HG03159 (cell line): ENCODE measurements at regions not wholly inside any gene's neighbourhood (a gene's known extent, or its start where the extent isn't known, plus 50 kb on each side); places are given as distances from the start of the nearest gene placed in this dataset.
"Not testable (repeated sequence)": the region's sequence is repeated elsewhere in the genome, so short reads cannot be mapped to it uniquely, and the experiment has no call there.

ENCODE experiments used
- ATAC-seq: cut with Tn5 transposase; IDR thresholded peaks from one replicate; pipeline ENCODE4 v1.9.1; 2021; ENCODE audit warnings: mild to moderate bottlenecking, moderate library complexity; ENCODE audit not compliant: unreplicated experiment

DNA sequence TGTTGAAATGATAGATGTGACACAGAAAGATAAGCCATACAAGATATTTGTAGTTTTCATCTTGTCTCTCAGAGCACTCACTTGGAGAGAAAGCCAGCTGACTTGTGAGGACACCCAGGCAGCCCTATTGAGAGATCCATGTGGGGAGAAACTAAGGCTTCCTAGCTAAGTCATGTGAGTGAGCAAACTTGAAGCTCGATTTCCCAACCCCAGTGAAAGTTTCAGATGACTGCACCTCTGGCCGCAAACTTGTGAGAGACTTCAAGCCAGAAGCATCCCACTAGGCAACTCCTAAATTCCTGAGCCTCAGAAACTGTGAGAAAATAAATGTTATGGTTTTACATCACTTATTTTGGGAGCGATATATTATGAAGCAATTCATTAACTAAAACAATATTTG, 832.3 kb downstream of the LTN1 start:
- no peak for ATAC-seq

DNA sequence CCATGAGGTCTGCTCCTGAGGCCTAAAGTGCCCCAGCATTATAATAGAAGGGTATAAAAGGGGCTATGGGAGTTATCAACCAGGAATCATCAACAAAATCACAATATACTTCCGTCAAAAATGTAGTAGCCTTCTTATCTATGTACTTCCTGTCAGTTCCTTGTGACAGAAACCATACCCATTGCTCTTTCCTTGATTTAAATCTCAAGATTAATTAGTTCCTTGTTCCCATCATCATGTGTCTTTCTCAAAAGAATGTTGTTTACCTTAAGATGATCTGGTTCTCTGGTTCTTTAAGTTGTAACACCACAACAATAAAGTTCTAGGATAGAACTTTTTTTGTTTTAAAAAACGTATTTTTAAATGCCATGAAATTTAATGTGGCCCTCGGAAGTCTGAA, 833.3 kb downstream of the LTN1 start:
- ATAC-seq, result no peak

DNA sequence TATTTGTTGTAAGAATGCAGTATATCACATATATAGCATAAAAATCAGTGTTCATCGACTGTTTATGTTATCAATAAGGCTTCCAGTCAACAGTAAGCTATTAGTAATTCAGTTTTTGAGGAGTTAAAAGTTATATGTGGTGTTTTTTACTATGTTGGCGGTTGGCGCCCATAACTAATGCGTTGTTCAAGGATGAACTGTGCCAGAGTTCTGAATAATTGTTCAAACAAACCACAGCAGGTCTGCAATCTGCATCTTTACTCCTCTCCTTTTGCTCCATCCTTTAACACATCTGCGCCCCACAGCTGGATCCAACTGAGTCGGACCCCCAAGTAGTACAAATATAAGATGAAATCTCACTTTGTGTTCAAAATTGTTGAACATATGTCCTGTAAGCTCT, 836.1 kb downstream of the LTN1 start:
- ATAC-seq, result no peak

DNA sequence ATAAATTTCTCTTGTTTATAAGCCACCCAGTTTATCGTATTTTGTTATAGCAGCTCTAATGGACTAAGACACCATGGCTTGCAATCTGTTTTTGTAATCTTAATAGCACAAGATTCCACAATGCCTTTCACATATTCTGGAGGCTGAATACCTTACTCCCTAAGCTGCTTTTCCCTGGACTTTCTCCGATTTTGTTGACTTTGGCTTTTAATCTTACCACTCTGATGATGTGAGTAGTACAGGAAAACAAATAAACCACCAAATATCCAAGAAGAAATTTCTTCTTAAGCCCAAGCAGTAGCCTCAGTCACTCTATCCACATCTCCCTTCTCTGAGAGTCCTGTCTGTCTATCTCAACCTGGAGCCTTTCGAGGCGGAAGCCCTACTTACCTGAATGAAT, 838.6 kb downstream of the LTN1 start:
- no peak for ATAC-seq

DNA sequence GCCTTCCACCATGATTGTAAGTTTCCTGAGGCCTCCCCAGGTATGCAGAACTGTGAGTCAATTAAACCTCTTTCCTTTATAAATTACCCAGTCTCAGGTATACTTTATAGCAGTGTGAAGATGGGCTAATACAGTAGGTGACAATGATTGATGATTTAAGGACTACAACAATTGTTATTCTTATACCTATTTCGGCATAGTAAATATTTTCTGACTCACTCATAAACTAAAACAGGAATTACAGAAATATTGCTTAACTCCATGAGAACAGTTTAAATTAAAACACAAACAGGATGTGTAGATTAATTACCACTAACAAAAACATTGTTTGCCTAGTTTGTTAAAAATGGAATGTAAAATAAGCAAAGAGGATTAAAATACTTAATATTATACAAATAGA, 839.9 kb downstream of the LTN1 start:
- ATAC-seq, result no peak

DNA sequence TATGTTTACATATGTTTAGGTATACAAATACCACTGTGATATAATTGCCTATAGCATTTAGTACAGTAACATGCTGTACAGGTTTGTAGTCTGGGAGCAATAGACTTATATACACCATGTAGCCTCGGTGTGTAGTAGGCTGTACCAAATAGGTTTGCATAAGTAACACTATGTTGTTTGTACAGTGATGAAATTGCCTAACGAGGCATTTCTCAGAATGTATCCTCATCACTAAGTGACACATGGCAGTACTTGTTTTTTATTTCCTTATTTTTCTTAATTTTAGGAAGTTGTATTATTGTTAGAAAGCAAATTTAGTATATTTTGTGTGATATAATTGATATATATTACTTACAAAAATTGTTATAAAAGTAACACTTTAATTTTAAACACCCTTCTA, 840.9 kb downstream of the LTN1 start:
- ATAC-seq, result no peak

DNA sequence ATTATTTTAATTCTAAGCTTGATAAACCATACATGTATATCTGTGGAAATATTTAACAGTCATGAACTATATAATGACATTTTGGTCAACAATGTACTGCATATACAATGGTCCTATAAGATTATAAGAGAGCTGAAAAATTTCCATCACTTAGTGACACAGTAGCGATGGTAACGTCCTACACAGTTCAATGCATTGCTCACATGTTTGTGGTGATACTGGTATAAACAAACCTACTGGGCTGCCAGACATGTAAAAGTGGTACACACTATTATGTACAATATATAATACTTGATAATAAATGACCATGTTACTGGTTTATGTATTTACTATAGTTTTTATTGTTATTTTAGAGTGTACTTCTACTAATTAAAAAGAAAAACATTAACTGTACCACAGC, 841.9 kb downstream of the LTN1 start:
- ATAC-seq, result no peak

DNA sequence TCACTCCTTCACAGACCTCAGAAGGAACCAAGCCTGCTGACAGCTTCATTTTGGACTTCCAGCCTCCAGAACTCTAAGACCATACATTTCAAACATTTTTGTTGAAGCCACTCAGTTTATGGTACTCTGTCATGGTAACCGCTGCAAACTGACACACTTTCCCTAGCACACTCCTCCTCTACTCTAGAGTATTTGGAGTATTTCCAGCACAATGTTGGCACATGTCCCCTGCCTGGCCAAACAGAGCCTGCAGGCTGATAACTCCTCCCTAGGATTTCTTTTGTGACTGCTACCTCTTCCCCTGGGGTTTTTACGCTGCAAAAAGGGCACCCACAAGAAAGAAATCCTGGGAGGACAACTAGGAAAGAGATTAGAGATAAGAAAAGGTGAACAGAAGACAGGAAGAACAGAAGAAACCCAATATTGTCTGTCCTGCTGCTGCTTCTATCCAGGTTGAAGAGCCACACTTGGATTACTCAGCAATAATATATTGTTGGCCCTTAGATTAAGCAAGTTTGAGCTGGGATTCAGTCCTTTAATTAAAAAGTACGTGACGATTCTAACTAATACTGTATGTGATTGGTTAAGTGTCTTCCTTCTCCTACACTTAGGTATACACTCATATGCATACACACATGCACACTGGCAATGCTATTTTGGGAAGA, 844.1 kb downstream of the LTN1 start:
- no peak for ATAC-seq

DNA sequence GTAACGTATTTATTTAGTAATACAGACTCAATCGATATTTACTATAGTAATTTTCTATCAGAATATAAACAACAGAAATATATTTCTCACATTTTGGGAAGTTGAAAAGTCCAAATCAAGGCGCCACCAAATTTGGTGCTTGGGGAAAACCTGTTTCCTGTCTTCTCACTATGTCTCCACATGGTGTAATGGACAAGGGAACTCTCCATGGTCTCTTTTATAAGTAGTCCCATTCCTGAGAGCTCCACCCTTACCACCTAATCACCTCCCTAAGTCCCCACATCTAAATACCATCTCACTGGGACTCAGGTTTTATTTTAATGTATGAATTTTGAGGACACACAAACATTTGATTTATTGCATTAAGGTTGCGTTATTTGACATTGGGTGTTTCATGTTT, 848.0 kb downstream of the LTN1 start:
- no peak for ATAC-seq

DNA sequence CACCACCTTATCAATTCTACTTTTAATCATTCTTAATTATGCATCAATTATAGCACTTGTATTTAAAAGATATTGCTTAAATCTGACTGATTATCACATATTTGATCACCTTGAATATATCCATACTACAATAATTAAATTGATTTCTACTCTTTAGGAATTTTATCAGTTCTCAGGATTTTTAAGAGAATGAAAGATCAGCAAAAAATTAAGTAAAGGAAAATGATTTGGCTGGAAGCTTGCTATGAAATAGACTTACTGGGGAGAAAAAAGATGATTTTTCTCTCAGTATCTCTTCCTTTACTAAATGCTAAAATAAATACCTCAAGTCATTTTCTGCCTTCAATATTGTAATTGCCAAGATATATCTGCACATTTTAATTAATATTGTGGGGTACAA, 848.6 kb downstream of the LTN1 start:
- ATAC-seq, result no peak

DNA sequence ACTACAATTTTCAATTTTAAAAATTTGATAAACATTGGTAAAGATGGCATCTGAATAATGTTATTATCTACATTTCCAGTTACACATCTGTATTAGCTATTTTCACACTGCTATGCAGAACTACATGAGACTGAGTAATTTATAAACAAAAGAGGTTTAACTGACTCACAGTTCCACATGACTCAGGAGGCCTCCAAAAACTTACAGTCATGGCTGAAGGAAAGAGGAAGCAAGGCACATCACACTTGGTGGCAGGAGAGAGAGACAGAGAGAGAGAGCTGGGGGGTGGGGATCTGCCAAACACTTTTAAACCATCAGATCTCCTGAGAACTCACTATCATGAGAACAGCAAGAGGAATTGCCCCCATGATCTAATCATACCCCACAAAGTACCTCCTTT, 850.0 kb downstream of the LTN1 start:
- no peak for ATAC-seq

DNA sequence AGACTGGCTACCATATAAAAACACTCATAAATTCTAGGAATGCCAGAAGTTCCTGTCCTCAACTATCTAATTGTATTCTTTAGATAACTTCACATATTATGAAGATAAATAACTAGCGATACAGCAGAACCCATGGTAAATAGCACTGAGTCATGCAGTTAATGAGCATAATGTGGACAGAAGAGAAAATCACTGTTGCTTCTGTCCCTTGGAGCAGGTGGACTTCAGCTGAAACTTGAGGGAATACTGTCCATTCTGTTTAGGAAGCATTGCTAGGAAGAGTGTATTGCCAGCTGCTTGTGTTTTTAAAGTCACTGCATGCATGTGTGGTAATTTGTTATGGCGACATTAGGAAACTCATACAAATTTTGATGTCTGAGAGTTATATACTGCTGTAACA, 854.4 kb downstream of the LTN1 start:
- ATAC-seq, result no peak

DNA sequence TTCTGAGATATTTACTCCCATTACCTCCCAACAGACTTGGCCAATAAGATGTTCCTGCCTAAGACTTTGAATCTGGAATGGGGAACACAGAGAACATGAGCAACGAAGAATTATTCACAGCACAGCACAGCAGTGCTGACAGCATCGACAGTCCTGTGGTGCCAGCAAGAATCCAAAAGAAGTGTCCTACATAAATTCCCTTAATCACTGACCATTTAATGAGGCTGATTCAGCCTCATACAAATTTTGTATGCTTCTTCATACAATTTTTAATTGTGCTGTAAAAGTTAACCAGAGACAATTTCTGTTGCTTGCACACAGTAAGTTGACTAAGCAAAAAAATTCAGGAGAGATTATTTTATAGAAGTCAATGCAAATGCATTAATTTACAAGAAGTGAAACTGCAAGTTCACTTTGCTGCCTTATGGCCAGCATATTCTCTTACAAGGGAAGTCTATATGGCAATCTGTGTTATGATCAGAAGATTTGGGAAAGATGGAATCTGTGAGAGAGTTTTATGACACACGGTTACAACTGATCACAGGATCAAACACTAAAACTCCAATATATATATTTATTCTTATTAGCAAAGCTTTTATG, 855.9 kb downstream of the LTN1 start:
- ATAC-seq, result no peak

DNA sequence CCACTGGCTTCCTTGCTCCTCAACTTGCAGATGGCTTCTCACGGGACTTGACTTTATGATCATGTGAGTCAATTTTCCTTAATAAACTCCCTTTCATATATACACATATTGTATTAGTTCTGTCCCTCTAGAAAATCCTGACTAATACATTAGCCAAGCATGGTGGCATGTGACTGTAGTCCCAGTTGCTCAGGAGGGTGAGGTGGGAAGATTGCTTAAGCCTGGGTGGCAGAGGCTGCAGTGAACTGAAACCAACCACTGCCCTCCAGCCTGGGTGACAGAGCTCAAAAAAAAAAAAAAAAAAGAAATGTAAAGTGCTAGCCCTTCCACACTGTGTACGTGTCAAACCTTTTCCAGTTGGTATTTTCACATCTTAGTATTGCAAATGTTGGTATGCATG, 857.0 kb downstream of the LTN1 start:
- ATAC-seq, result no peak

DNA sequence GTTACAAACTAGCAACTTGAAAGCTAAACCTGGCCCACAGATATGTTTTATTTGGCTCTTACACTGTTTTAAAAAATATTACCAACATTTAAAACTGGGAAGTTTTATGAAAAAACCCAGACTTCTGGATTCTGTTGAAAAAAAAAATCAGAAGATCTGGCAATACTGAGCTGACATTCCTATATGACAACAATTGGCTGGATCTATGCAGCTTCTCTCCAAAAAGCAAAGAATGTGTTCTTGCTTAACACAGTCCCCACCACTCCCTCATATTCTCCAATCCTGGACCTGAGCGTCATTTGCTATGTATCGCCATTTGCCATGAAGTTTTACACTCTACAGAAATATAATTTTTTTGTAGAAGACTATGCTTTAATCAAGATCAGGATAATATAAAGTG, 859.6 kb downstream of the LTN1 start:
- no peak for ATAC-seq

DNA sequence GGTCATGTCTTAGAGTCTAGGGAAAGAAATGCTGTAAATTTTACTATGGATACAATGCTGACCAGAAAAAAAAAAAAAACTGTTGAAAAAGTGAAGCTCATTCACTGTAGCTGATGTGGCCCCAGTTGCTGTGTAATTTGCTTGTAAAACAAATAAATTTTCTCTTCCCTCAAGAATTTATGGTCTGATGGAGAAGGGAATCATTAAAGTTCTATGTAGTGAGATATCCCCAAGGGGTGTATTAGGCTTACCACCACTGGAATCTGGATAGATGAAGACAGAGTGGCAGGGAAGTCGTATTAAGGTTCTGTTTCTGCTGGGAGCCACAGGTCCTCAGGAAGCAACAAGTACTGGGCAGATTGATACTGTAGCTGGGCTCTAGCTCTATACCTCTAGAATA, 860.0 kb downstream of the LTN1 start:
- ATAC-seq, result no peak

DNA sequence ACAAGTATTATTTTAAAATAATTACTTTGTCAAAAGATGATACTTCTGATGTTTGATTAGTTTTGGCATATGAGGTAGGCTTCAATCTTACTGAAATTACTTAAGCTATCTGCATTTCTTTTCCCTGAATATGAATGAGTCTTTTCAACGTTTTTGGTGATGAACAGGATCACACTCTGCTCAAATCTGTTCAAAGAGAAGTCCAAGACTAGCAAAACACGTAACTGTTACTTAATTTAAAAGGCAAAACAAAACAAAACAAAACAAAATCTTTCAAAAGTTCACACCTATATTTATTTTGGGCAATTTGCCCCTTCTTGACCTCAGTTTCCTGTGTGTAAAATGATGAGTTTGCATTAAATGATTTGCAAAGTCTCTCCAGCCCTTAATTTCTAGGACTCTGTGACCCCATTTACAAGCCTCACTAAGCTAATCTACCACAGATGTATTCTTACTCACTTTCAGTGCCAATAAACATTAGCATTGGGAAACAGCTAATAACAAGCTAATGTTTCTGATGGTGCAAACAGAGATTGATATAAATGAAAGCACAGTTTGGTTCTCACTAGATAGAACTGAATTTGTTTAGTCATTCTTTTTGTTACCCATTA, 865.4 kb downstream of the LTN1 start:
- ATAC-seq, result no peak

DNA sequence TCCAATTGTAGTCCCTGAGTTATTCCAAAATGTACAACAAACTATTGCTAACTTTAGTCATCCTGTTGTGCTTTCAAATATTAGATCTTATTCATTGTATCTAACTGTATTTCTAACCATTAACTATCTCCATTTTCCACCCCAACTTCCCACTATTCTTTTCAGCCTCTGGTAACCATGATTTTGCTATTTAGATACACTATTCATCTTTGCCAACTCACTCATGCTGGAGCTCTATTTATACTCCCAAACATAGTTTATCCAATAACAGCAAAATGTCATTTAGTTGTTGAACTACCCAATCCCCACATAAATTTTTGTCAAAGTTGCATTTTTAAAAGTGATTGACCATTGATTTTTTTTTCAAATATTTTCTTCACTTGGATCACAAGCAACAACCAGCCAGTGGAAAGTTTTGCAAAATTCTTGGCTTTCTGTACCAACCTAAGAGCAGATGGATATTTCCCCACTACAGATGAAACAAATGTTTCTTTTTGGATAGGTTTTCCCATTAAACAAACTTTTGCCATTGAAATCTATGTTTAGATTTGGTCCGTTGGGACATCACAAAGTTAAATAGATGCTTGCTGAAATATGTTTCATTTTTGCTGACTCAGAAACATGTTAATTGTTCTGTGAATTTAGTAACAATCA, 866.0 kb downstream of the LTN1 start:
- ATAC-seq, result no peak

DNA sequence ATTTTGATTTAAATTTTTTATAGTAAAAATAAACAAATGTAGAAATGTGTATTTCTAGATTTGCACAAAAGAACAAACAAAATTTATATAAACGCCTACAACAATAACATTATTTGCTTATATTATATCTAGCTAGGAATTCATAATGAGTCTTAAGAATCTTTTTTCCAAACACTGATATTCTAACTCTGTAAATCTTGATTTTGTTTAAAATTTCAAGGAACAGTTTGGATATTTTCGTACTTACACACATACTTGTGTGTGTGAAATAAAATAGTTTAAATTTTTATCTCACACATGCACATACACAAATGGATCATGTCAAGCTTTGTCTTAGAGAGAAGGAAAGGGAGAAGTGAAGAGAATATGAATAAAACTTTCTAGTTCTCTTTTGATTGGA, 868.1 kb downstream of the LTN1 start:
- no peak for ATAC-seq

DNA sequence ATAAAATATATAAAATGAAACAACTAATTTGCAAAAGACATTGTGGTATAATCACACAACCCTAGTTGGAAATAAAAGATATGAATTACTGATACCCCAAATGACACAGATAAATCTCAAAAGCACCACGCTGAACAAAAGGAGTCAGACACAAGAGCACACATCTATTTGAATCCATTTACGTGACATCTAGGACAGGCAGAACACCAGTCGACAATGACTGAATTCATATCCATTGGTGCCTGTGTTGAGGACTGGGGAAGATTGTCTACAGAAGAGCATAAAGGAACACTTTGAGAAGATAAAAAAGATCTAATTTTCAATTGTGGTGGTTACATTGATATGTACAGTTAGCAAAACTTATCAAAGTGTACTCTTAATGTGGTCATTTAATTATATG, 874.1 kb downstream of the LTN1 start:
- no peak for ATAC-seq

DNA sequence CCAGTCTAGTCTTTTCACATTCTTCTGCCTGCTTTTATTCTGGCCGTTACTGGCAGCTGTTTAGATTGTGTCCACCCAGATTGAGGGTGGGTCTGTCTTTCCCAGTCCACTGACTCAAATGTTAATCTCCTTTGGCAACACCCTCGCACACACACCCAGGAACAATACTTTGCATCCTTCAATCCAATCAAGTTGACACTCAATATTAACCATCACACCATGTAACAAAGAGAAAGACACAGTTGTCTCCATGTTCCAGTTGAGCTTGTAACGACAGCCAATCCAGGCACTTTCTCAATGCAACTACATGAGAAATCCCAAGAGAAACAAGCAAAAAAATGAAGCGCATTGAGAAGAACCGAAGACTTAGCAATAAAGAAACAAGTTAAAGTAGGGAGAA, 877.7 kb downstream of the LTN1 start:
- ATAC-seq, result not testable (repeated sequence)

DNA sequence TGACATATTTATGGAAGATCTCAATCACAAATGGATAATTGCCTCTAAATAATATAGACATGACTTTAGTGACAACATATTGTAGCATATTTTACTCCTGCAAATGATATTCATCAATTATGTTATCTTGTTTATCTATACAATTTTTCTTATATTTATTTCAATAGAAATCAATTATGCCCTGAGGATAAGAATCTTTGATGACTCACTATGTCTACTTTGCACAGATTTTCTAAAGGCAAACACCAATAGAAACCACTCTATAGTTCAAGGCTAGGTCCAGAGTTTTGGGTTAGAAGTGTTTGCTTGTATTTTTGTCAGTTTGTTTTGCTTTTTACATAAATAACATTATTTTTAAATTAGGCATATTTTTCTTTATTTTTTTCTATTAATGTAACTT, 879.0 kb downstream of the LTN1 start:
- no peak for ATAC-seq
